GM12874 (cell line): ENCODE measurements at regions not wholly inside any gene's neighbourhood (a gene's known extent, or its start where the extent isn't known, plus 50 kb on each side); places are given as distances from the start of the nearest gene placed in this dataset.

ENCODE experiments used
- TF ChIP-seq, protein P1 (sequence below): IDR thresholded peaks from 2 replicates; pipeline ENCODE4 v1.5.1; 2011; ENCODE audit warnings: low read depth, mild to moderate bottlenecking, control low read depth, low read length, moderate library complexity; ENCODE audit not compliant: insufficient read depth

DNA sequence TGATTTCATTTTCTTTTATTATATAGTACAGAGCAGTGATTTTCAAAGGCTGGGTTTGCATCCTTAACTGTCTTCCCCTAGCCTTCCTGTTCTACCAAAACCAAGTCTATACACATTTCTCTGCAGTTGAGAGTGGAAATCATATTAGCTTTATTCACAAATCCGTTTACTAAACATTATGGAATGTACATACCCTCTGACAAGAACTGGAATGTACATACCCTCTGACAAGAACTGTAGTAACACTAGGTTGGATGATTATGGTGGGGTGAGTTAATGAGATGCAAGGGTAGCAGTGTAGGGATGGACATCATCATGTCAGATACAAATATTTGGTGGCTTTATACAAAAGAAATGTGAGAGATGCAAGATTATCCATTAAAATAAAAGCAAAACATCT, 154.8 kb downstream of the CYB561 start:
- TF ChIP-seq, protein P1, sequence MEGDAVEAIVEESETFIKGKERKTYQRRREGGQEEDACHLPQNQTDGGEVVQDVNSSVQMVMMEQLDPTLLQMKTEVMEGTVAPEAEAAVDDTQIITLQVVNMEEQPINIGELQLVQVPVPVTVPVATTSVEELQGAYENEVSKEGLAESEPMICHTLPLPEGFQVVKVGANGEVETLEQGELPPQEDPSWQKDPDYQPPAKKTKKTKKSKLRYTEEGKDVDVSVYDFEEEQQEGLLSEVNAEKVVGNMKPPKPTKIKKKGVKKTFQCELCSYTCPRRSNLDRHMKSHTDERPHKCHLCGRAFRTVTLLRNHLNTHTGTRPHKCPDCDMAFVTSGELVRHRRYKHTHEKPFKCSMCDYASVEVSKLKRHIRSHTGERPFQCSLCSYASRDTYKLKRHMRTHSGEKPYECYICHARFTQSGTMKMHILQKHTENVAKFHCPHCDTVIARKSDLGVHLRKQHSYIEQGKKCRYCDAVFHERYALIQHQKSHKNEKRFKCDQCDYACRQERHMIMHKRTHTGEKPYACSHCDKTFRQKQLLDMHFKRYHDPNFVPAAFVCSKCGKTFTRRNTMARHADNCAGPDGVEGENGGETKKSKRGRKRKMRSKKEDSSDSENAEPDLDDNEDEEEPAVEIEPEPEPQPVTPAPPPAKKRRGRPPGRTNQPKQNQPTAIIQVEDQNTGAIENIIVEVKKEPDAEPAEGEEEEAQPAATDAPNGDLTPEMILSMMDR: no peak

DNA sequence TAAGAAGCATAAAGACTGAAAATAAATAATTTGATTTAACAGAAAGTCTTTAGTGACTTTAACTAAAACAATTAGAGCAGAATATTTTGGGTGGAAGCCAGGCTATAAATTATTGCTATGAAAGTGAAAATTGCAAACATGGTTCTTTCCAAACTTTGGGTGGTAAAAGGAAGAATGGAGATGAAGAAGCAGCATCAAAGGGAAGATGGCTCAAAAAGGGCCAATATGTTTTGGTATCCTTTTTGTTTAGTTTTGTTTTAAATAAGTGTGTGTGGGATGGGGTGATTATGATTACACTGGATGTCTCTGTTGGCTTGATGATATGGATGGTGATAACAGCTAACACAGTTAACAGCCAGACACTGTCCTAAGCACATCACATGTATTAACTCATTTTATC, 153.7 kb downstream of the CYB561 start:
- TF ChIP-seq, protein P1: no peak

DNA sequence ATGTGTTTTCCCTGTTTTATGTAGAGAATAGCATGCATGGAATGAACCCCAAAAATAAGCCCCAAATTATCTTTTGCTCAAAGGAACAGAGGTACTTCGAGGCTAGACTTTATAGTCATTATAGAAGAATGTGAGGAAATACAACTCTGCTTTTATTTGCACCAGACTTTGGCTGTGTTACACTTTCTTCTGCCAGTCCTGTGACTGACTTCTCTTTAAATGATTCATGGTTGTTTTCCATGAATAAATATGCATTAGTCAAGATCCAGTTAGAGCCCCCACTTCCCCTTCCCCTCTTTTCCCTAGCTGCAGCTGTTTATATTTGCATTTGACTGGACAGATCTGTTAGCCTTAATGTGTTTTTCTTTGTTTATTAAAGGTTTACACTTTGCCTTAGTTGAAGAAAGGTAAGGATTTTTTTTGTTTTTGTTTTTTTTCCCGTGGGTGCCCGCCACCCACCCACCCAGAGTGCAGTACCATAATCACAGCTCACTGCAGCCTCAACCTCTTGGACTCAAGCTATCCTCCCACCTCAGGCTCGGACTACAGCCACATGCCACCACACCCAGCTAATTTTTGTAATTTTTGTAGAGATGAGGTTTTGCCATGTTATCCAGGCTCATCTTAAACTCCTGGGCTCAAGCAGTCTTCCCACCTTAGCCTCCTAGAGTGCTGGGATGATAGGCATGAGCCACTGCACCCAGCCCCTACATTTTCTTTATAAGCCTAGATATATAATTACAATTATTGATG, 152.6 kb downstream of the CYB561 start:
- TF ChIP-seq, protein P1: no peak

DNA sequence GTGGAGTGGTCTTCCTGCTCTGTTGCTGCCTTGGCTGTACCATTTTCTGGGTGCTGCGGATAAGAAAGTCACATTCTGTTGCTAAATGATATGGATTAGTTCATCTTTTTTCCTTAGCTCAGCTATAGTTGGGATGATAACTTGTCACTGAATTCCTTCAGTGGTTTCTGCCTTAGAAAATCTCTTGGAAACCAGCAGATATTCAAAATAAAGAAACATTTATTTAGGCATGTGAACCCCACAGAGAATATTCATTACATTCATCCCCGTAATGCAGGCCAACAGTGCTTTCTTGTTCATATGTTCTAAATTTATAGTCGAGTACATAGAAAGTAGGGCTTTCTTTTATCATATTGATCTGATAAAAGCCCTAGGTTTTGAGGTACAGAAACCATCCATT, 151.3 kb downstream of the CYB561 start:
- TF ChIP-seq, protein P1: no peak

DNA sequence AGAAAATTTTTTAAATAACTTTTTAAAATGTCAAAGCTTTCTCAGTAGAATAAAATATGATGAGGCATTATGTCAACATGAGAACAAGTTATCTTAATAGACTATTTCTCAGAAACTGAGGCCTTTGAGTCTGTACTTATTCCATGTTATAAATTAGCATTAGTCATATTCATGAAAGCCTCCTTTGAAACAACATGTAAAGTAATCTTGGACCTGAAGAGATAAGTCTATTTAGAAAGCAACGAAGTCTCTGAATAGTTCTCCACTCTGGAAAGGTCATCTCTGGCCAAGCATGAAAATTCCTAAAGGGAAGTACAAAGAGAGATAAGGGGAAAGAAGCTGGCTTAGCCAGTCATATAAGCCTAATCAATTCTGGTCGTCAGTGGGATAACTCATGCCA, 150.8 kb downstream of the CYB561 start:
- TF ChIP-seq, protein P1: no peak

DNA sequence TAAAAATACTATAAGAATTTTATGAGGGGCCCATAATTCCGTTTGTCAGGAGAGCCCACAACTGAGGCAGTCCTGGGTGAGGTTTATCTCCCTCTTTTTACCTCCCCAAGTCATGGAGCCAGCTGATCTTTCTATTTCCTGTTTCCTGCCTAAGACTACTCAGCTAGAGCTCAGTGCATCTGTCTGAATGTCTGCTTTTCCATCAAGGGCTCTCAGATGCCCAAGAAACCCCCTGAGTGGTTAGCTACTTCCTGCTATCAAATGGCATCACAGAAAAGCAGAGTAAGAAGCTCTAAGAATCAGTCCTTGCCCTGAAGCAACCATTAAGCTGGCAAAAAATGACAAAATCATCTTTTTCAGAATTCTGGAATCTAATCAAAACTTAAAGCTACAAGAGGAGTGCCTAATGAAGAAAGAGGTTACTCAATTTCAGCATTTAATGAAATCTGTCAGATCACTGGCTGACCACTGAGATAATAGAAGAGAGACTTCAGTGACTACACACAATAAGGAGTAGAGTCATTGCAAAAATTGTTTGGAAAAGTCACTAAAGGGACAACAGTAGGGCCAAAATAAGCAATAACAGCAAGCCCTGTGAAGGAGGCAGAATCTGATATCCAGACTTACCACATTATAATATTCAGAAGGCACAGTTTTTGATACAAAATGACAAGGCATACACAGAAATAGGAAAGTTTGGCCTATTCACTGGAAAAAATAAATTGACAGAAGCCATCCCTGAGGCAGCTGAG, 150.1 kb downstream of the CYB561 start:
- TF ChIP-seq, protein P1: no peak

DNA sequence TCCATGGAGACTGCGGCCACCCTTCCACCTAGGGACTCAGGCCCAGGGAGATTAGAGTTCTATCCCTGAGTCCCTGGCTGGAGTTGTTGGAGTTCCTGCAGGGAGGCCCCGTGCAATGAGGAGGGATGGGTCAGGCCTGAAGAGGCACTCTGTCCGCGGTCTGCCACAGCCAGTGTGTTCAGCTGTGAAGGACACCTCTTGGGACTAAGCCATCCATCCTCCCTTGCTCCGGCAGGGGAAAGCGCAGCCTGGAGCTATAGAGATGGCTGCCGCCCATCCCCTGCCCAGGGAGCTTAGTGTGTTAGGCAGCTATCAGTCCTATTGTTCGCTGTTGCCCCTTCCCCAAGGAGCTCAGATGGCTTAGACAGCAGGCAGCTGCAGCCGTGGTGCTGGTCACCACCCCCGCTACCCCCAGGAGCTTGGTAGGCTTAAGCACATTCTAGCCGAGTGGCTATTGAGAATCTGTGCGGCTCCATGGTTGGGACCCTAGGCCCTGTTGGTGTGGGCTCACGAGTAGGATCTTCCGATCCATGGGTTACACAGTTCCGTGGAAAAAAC, 141.3 kb downstream of the CYB561 start:
- TF ChIP-seq, protein P1: no peak
